SK-N-MC (cell line): ENCODE measurements at regions not wholly inside any gene's neighbourhood (a gene's known extent, or its start where the extent isn't known, plus 50 kb on each side); places are given as distances from the start of the nearest gene placed in this dataset.

Source experiments
- EZH2 ChIP-seq: fragments of 200-600 bp; sonication (generic); IDR thresholded peaks from one replicate; pipeline ENCODE4 v1.6.1; 2017; ENCODE audit warnings: antibody characterized with exemption
- POLR2AphosphoS5 ChIP-seq: IDR thresholded peaks from 2 replicates; pipeline ENCODE4 v1.6.1; 2012; ENCODE audit warnings: mild to moderate bottlenecking, low read depth, low read length, borderline replicate concordance

DNA sequence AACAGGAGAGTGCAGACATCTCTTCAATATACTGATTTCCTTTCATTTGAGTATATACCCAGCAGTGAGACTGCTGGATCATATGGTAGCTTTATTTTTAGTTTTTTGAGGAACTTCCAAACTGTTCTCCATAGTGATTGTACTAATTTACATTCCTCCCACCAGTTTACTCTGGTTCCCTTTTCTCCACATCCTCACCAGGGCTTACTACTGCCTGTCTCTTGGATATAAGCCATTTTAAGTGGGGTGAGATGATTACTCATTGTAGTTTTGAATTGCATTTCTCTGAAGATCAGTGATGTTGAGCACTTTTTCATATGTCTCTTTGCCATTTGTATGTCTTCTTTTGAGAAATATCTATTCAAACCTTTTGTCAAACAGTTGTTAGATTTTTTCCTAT, 64.9 kb upstream of the HMGCLL1 start:
- TF ChIP-seq EZH2 (no peak), POLR2AphosphoS5 (no peak)
